Stimulated activated CD4-positive, alpha-beta T cell treated with anti-CD3 and anti-CD28 coated beads, Interleukin-4, amount 100 ng/mL, for 24 hours (primary cell): ENCODE measurements at regions not wholly inside any gene's neighbourhood (a gene's known extent, or its start where the extent isn't known, plus 50 kb on each side); places are given as distances from the start of the nearest gene placed in this dataset.

Experiments
- DNase-seq: peaks from one replicate; pipeline ENCODE4 v3.0.0-alpha.2; 2020

GRCh38 chr6:131383421-131384411, 189.3 kb upstream of the ARG1 start:
- DNase-seq: no peak

- no peak for DNase-seq
These were observed 185.2 kb upstream of the ARG1 start for GRCh38 chr6:131387562-131388447.

- DNase-seq: no peak
These were observed 182.7 kb upstream of the ARG1 start for GRCh38 chr6:131390322-131390721.

- DNase-seq: no peak
These were observed 181.9 kb upstream of the ARG1 start for GRCh38 chr6:131391116-131391515.

GRCh38 chr6:131393433-131393832, 179.6 kb upstream of the ARG1 start:
- DNase-seq: no peak

- no peak for DNase-seq
These were observed 178.1 kb upstream of the ARG1 start for GRCh38 chr6:131394768-131395432.

- no peak for DNase-seq
These were observed 174.8 kb upstream of the ARG1 start for GRCh38 chr6:131398176-131398575.

- DNase-seq: no peak
These were observed 173.6 kb upstream of the ARG1 start for GRCh38 chr6:131399433-131399832.

GRCh38 chr6:131400054-131400778, 172.8 kb upstream of the ARG1 start:
- DNase-seq: no peak

- DNase-seq: no peak
These were observed 172.1 kb upstream of the ARG1 start for GRCh38 chr6:131400779-131401496.

- DNase-seq: no peak
These were observed 164.2 kb upstream of the ARG1 start for GRCh38 chr6:131408811-131409210.

- no peak for DNase-seq
These were observed 162.2 kb upstream of the ARG1 start for GRCh38 chr6:131410785-131411184.

- DNase-seq: no peak
These were observed 159.8 kb upstream of the ARG1 start for GRCh38 chr6:131412960-131413830.

- no peak for DNase-seq
These were observed 159.2 kb upstream of the ARG1 start for GRCh38 chr6:131413831-131414191.

- DNase-seq: no peak
These were observed 158.1 kb upstream of the ARG1 start for GRCh38 chr6:131414956-131415355.

- no peak for DNase-seq
These were observed 154.6 kb upstream of the ARG1 start for GRCh38 chr6:131418441-131418840.

- no peak for DNase-seq
These were observed 153.3 kb upstream of the ARG1 start for GRCh38 chr6:131419702-131420101.

- no peak for DNase-seq
These were observed 149.0 kb upstream of the ARG1 start for GRCh38 chr6:131424016-131424415.

GRCh38 chr6:131424475-131424874, 148.6 kb upstream of the ARG1 start:
- DNase-seq: no peak

- no peak for DNase-seq
These were observed 145.5 kb upstream of the ARG1 start for GRCh38 chr6:131427434-131428058.
